Stomach (tissue), 8 donors: ENCODE measurements at regions not wholly inside any gene's neighbourhood (a gene's known extent, or its start where the extent isn't known, plus 50 kb on each side); places are given as distances from the start of the nearest gene placed in this dataset.

Experiments used
- DNase-seq, 2 donors: peaks; one replicate each; pipeline versions ENCODE4 v3.0.0 to v3.0.0-alpha.2; 2013 to 2019
- H3K27ac ChIP-seq, 5 donors: fragments of 200-600 bp in 4 of 5; sonication (generic) in 4 of 5; one replicate each; pipeline ENCODE4 v1.5.1; 2013 to 2019; ENCODE audit warnings: mild to moderate bottlenecking in 1 of 5, moderate library complexity in 1 of 5
- H3K27me3 ChIP-seq, 3 donors: fragments of 200-600 bp; sonication (generic); one replicate each; pipeline ENCODE4 v1.5.1; 2017 to 2019; ENCODE audit warnings: mixed run types in 1 of 3
- H3K36me3 ChIP-seq, 4 donors: fragments of 200-600 bp; sonication (generic); 1 replicate in 3 of 4; 2 replicates in 1 of 4; pipeline ENCODE4 v1.5.1; 2016 to 2019
- H3K4me1 ChIP-seq, 4 donors: fragments of 200-600 bp; sonication (generic); one replicate each; pipeline ENCODE4 v1.5.1; 2016 to 2019
- H3K4me3 ChIP-seq, 4 donors: fragments of 200-600 bp; sonication (generic) in 3 of 4; one replicate each; pipeline ENCODE4 v1.5.1; 2016 to 2019; ENCODE audit warnings: mild to moderate bottlenecking in 1 of 4
- H3K9me3 ChIP-seq, 4 donors: fragments of 200-600 bp; sonication (generic); one replicate each; pipeline ENCODE4 v1.5.1; 2016 to 2019
- CTCF ChIP-seq, 7 experiments: fragments of 450-650 bp in 4 of 7; fragments of 200-600 bp in 3 of 7; sonication (generic) in 3 of 7; IDR thresholded peaks; one replicate each; pipeline ENCODE4 v1.5.1; 2016 to 2019; ENCODE audit warnings: antibody characterized with exemption in 7 of 7, control low read depth in 2 of 7, mild to moderate bottlenecking in 1 of 7
- EP300 ChIP-seq: sonication (generic); formaldehyde crosslinking; IDR thresholded peaks from one replicate; pipeline ENCODE4 v1.6.1; 2017; ENCODE audit warnings: antibody characterized with exemption
- POLR2A ChIP-seq, 4 donors: fragments of 450-650 bp; IDR thresholded peaks; one replicate each; pipeline ENCODE4 v1.6.1; 2016; ENCODE audit warnings: antibody characterized with exemption in 4 of 4, control low read depth in 2 of 4, mild to moderate bottlenecking in 1 of 4, moderate library complexity in 1 of 4
- POLR2AphosphoS5 ChIP-seq, 3 donors: sonication (generic); formaldehyde crosslinking; IDR thresholded peaks; one replicate each; pipeline ENCODE4 v1.6.1; 2016; ENCODE audit warnings: antibody characterized with exemption in 3 of 3
- WGBS, 5 donors: extraction: QIAGEN DNeasy Blood & Tissue Kit in 3 of 5; methylation state at CpG; one replicate each; pipeline versions ENCODE4 v1.1.5 to v1.1.7; 2013 to 2018; 5-methylcytosine and 5-hydroxymethylcytosine counted together
- intact Hi-C: fragments of 100-400 bp; cut with DNase I; formaldehyde crosslinking; loops from one replicate; pipeline ENCODE4 v1.15.1; 2023; ENCODE audit warnings: low total_unique reads
- donor health status: healthy with polysubstance abuse.
- donor health status: Bipolar disorder and iron deficiency.
- donor health status: healthy.

GRCh38 chr2:13616059-13616458 is 899.3 kb downstream of the TRIB2 start:
- no peak for DNase-seq
- WGBS, 5 donors: 87 to 94% (median 91%) methylated on average over 12 to 15 of the region's 15 CpGs
- no peaks in the 10 kb centered on the region for H3K4me1 ChIP-seq

GRCh38 chr2:13616616-13617015 is 899.9 kb downstream of the TRIB2 start:
- no peaks in the 10 kb centered on the region for H3K36me3 ChIP-seq
- H3K4me1 ChIP-seq: no peaks in the 10 kb centered on the region
- H3K4me3 ChIP-seq: no peak overlapping the region
- intact Hi-C loops: no loop called here
- WGBS, 5 donors: 84 to 91% (median 86%) methylated on average over 5 of the region's 5 CpGs
- DNase-seq: no peak
- H3K27ac ChIP-seq: no peak overlapping the region
- TF ChIP-seq POLR2AphosphoS5 (IDR thresholded peaks at IDR 0.05) (no peak), CTCF (IDR thresholded peaks at IDR 0.05) (no peak), POLR2A (IDR thresholded peaks at IDR 0.05) (no peak), EP300 (no peak)
- no peaks in the 10 kb centered on the region for H3K27me3 ChIP-seq
- H3K9me3 ChIP-seq: peaks cover 0 to 11% (median 4%) of the 10 kb centered on the region in 4 donors

More at GRCh38 chr2:13616059-13616458, 899.3 kb downstream of the TRIB2 start:
- Histone ChIP-seq H3K9me3 (peaks cover 0 to 11% (median 4%) of the 10 kb centered on the region in 4 donors), H3K36me3 (no peaks in the 10 kb centered on the region), H3K27ac (no peak overlapping the region), H3K27me3 (no peaks in the 10 kb centered on the region), H3K4me3 (no peak overlapping the region)
- TF ChIP-seq POLR2A (IDR thresholded peaks at IDR 0.05) (no peak), CTCF (IDR thresholded peaks at IDR 0.05) (no peak), EP300 (no peak), POLR2AphosphoS5 (IDR thresholded peaks at IDR 0.05) (no peak)
- intact Hi-C loops: no loop called here

- WGBS, 5 donors: 79 to 83% (median 81%) methylated on average over 1 of the region's 1 CpG
- intact Hi-C loops: no loop called here
These were observed 911.4 kb downstream of the TRIB2 start for GRCh38 chr2:13628122-13628521.

GRCh38 chr2:13638181-13638580 is 921.4 kb downstream of the TRIB2 start:
- WGBS, 5 donors: 53 to 77% (median 64%) methylated on average over 2 of the region's 2 CpGs
- TF ChIP-seq EP300 (no peak), POLR2AphosphoS5 (IDR thresholded peaks at IDR 0.05) (no peak), POLR2A (IDR thresholded peaks at IDR 0.05) (no peak), CTCF (IDR thresholded peaks at IDR 0.05) (no peak)
- peaks cover 0 to 12% (median 3%) of the 10 kb centered on the region in 4 donors for H3K9me3 ChIP-seq
- no peak overlapping the region for H3K27ac ChIP-seq
- DNase-seq: no peak
- intact Hi-C loops: no loop called here
- no peaks in the 10 kb centered on the region for H3K27me3 ChIP-seq
- no peaks in the 10 kb centered on the region for H3K4me1 ChIP-seq
- H3K36me3 ChIP-seq: no peaks in the 10 kb centered on the region
- no peak overlapping the region for H3K4me3 ChIP-seq

More at GRCh38 chr2:13628122-13628521, 911.4 kb downstream of the TRIB2 start:
- no peaks in the 10 kb centered on the region for H3K4me1 ChIP-seq
- no peak overlapping the region for H3K4me3 ChIP-seq
- no peaks in the 10 kb centered on the region for H3K9me3 ChIP-seq
- H3K27ac ChIP-seq: no peak overlapping the region
- H3K36me3 ChIP-seq: no peaks in the 10 kb centered on the region
- TF ChIP-seq CTCF (IDR thresholded peaks at IDR 0.05): no peak
- no peak for TF ChIP-seq EP300
- no peak for TF ChIP-seq POLR2A (IDR thresholded peaks at IDR 0.05)
- no peak for TF ChIP-seq POLR2AphosphoS5 (IDR thresholded peaks at IDR 0.05)
- no peaks in the 10 kb centered on the region for H3K27me3 ChIP-seq
- DNase-seq: no peak
